Prostate gland (tissue), 2 donors: ENCODE measurements at regions not wholly inside any gene's neighbourhood (a gene's known extent, or its start where the extent isn't known, plus 50 kb on each side); places are given as distances from the start of the nearest gene placed in this dataset.

ENCODE experiments used
- DNase-seq: peaks from one replicate; pipeline ENCODE4 v3.0.0-alpha.2; 2019; ENCODE audit warnings: low spot score
- H3K27ac ChIP-seq, 2 donors: fragments of 200-600 bp; sonication (generic); 2 replicates each; pipeline ENCODE4 v1.5.1; 2017 to 2019
- H3K27me3 ChIP-seq: fragments of 200-600 bp; sonication (generic); replicated peaks from 2 replicates; pipeline ENCODE4 v1.5.1; 2019; ENCODE audit not compliant: insufficient read depth
- H3K36me3 ChIP-seq, 2 donors: fragments of 200-600 bp; sonication (generic); 1 replicate in 1 of 2; 2 replicates in 1 of 2; pipeline versions ENCODE4 v1.5.1 to v1.8.1; 2017 to 2019
- H3K4me1 ChIP-seq: fragments of 200-600 bp; sonication (generic); replicated peaks from 2 replicates; pipeline ENCODE4 v1.5.1; 2019
- H3K4me3 ChIP-seq, 2 donors: fragments of 200-600 bp; sonication (generic); 2 replicates each; pipeline ENCODE4 v1.5.1; 2017 to 2019
- H3K9me3 ChIP-seq: fragments of 200-600 bp; sonication (generic); 2 replicates; pipeline ENCODE4 v1.5.1; 2017
- CTCF ChIP-seq, 4 experiments: fragments of 200-600 bp in 2 of 4; fragments of 450-650 bp in 2 of 4; sonication (generic) in 2 of 4; IDR thresholded peaks; 1 replicate in 3 of 4; 2 replicates in 1 of 4; pipeline ENCODE4 v1.5.1; 2016 to 2019; ENCODE audit warnings: antibody characterized with exemption in 4 of 4, mild to moderate bottlenecking in 2 of 4, moderate library complexity in 2 of 4
- POLR2A ChIP-seq: fragments of 450-650 bp; IDR thresholded peaks from one replicate; pipeline ENCODE4 v1.6.1; 2016; ENCODE audit warnings: antibody characterized with exemption, mild to moderate bottlenecking
- POLR2AphosphoS5 ChIP-seq: sonication (generic); formaldehyde crosslinking; IDR thresholded peaks from one replicate; pipeline ENCODE4 v1.6.1; 2017; ENCODE audit warnings: antibody characterized with exemption
- WGBS: methylation state at CpG from one replicate; pipeline ENCODE4 v1.1.5; 2018; 5-methylcytosine and 5-hydroxymethylcytosine counted together
- intact Hi-C: fragments of 100-400 bp; cut with DNase I; formaldehyde crosslinking; loops from one replicate; pipeline ENCODE4 v1.14.2; 2022

GRCh38 chr4:15343581-15343980 lies 84.3 kb upstream of the C1QTNF7 start:
- WGBS: 18% methylated on average over 2 of the region's 2 CpGs

DNA sequence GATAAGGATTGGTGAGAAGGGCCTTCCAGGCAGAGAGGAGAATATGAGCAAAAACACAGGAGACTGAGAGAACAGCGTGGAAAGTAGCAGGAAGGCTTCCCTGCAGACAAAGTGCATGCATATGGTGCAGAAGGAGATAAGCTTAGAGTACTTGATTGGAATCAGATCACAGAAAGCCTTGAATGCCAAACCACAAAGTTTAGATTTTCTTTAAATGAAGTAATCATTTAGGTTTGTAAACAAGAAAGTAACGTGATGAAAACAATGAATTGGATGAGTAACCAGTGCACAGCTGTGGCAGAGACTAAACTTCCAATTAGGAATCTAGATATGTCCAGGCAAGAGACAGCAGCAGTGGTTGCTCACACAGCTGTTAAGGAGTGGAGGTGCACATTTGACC lies 83.8 kb upstream of the C1QTNF7 start:
- H3K27me3 ChIP-seq: no peaks in the 10 kb centered on the region
- H3K36me3 ChIP-seq: no peaks in the 10 kb centered on the region
- DNase-seq: no peak
- no peak overlapping the region for H3K27ac ChIP-seq
- H3K4me1 ChIP-seq: no peaks in the 10 kb centered on the region
- no peak overlapping the region for H3K4me3 ChIP-seq
- H3K9me3 ChIP-seq: no peaks in the 10 kb centered on the region
- intact Hi-C loops: loop anchor here (5.0 to 10.0 kb wide), 3 partner anchors 53 to 339 kb away; partner anchors contain the start of gene CPEB2
- WGBS: 35% methylated on average over 2 of the region's 2 CpGs
- no peak for TF ChIP-seq CTCF (IDR thresholded peaks at IDR 0.05)
- TF ChIP-seq POLR2A: no peak
- no peak for TF ChIP-seq POLR2AphosphoS5

More at GRCh38 chr4:15343581-15343980, 84.3 kb upstream of the C1QTNF7 start:
- H3K9me3 ChIP-seq: no peaks in the 10 kb centered on the region
- H3K27me3 ChIP-seq: no peaks in the 10 kb centered on the region
- TF ChIP-seq CTCF (IDR thresholded peaks at IDR 0.05) (no peak), POLR2AphosphoS5 (no peak), POLR2A (no peak)
- no peak overlapping the region for H3K4me3 ChIP-seq
- DNase-seq: no peak
- intact Hi-C loops: loop anchor here (5.0 to 10.0 kb wide), 3 partner anchors 54 to 339 kb away; partner anchors contain the start of gene CPEB2
- H3K36me3 ChIP-seq: no peaks in the 10 kb centered on the region
- H3K27ac ChIP-seq: no peak overlapping the region
- H3K4me1 ChIP-seq: no peaks in the 10 kb centered on the region

- no peak overlapping the region for H3K4me3 ChIP-seq
- H3K27ac ChIP-seq: no peak overlapping the region
- no peaks in the 10 kb centered on the region for H3K9me3 ChIP-seq
- no peak for DNase-seq
- 59% methylated on average over 3 of the region's 3 CpGs for WGBS
- intact Hi-C loops: loop anchor here (10.0 kb wide), 1 partner anchor 340 kb away; the partner anchor contains the start of gene CPEB2
- TF ChIP-seq POLR2AphosphoS5 (no peak), POLR2A (no peak), CTCF (IDR thresholded peaks at IDR 0.05) (no peak)
- H3K27me3 ChIP-seq: no peaks in the 10 kb centered on the region
- no peaks in the 10 kb centered on the region for H3K36me3 ChIP-seq
- H3K4me1 ChIP-seq: no peaks in the 10 kb centered on the region
Measured at GRCh38 chr4:15345134-15345533, 82.7 kb upstream of the C1QTNF7 start.

DNA sequence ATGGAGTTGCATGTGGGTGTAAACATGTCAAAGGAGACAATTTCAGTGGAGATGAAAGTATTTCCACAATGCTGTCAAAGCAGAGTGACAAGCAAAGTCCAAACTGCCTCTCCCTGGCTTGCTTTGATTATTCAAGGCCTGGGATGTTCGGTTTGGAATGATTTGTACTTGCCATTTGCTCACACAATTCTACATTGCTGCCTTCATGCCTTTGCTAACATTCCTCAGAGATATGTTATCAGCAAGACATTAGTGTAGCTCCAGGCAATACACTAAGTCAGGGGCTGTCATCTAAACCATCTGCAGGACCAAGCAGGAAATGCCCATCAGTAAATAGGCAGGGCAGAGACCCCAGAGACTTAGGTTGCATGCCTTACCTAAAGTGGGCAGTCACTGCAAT lies 79.6 kb upstream of the C1QTNF7 start:
- no peak for TF ChIP-seq POLR2AphosphoS5
- Histone ChIP-seq H3K27me3 (no peaks in the 10 kb centered on the region), H3K9me3 (no peaks in the 10 kb centered on the region), H3K27ac (no peak overlapping the region), H3K4me1 (no peaks in the 10 kb centered on the region), H3K4me3 (no peak overlapping the region), H3K36me3 (no peaks in the 10 kb centered on the region)
- DNase-seq: no peak
- intact Hi-C loops: loop anchor here (10.0 kb wide), 1 partner anchor 343 kb away; the partner anchor contains the start of gene CPEB2
- WGBS: 28% methylated on average over 1 of the region's 1 CpG

- H3K9me3 ChIP-seq: no peaks in the 10 kb centered on the region
- no peak for DNase-seq
- intact Hi-C loops: loop anchor here (10.0 kb wide), 1 partner anchor 344 kb away; the partner anchor contains the start of gene CPEB2
- H3K4me3 ChIP-seq: no peak overlapping the region
- no peaks in the 10 kb centered on the region for H3K27me3 ChIP-seq
- TF ChIP-seq POLR2A (no peak), CTCF (IDR thresholded peaks at IDR 0.05) (no peak)
- H3K4me1 ChIP-seq: no peaks in the 10 kb centered on the region
- no peaks in the 10 kb centered on the region for H3K36me3 ChIP-seq
- H3K27ac ChIP-seq: no peak overlapping the region
- WGBS: 48% methylated on average over 1 of the region's 1 CpG
Measured at GRCh38 chr4:15348695-15349094, 79.1 kb upstream of the C1QTNF7 start.
